ENCODE measurements at regions not wholly inside any gene's neighbourhood (a gene's known extent, or its start where the extent isn't known, plus 50 kb on each side); places are given as distances from the start of the nearest gene placed in this dataset.

GRCh38 chr10:113449006-113449695 is 103.7 kb upstream of the HABP2 start:
- peaks cover 0 to 2% of the 10 kb centered on the region in 2 donors for H3K4me1 ChIP-seq (ENCODE audit: control insufficient read depth in 1 of 2, low read depth in 2 of 2)
- DNase-seq (ENCODE audit: low spot score) (no peak), ATAC-seq (ENCODE audit: insufficient number of reproducible peaks, low FRiP score, low read depth) (no peak)
- H3K27ac ChIP-seq, result no peak overlapping the region
- H3K36me3 ChIP-seq, result no peaks in the 10 kb centered on the region
- no peaks in the 10 kb centered on the region for H3K9me3 ChIP-seq
- no peak overlapping the region for H3K4me3 ChIP-seq
- no peak for TF ChIP-seq CTCF (IDR thresholded peaks at IDR 0.05)
- H3K27me3 ChIP-seq (replicated peaks; ENCODE audit: insufficient read depth), result no peaks in the 10 kb centered on the region

- H3K27me3 ChIP-seq (replicated peaks; ENCODE audit: insufficient read depth), result no peaks in the 10 kb centered on the region
- H3K4me1 ChIP-seq (ENCODE audit: control insufficient read depth in 1 of 2, low read depth in 2 of 2), result peaks cover 0 to 9% of the 10 kb centered on the region in 2 donors
- H3K4me3 ChIP-seq, result no peak overlapping the region
- no peaks in the 10 kb centered on the region for H3K36me3 ChIP-seq
- H3K9me3 ChIP-seq, result no peaks in the 10 kb centered on the region
- ATAC-seq (ENCODE audit: insufficient number of reproducible peaks, low FRiP score, low read depth) (no peak), DNase-seq (ENCODE audit: low spot score) (no peak)
- no peak overlapping the region for H3K27ac ChIP-seq
- TF ChIP-seq CTCF (IDR thresholded peaks at IDR 0.05), result no peak
Measured at GRCh38 chr10:113450046-113450804, 102.6 kb upstream of the HABP2 start.

GRCh38 chr10:113450906-113451305 is 101.9 kb upstream of the HABP2 start:
- peaks cover 0 to 9% of the 10 kb centered on the region in 2 donors for H3K4me1 ChIP-seq (ENCODE audit: control insufficient read depth in 1 of 2, low read depth in 2 of 2)
- ATAC-seq (ENCODE audit: insufficient number of reproducible peaks, low FRiP score, low read depth) (no peak), DNase-seq (ENCODE audit: low spot score) (no peak)
- no peaks in the 10 kb centered on the region for H3K27me3 ChIP-seq (replicated peaks; ENCODE audit: insufficient read depth)
- no peak for TF ChIP-seq CTCF (IDR thresholded peaks at IDR 0.05)
- H3K4me3 ChIP-seq, result no peak overlapping the region
- no peak overlapping the region for H3K27ac ChIP-seq
- H3K36me3 ChIP-seq, result no peaks in the 10 kb centered on the region
- H3K9me3 ChIP-seq, result no peaks in the 10 kb centered on the region

GRCh38 chr10:113452146-113452845 is 100.6 kb upstream of the HABP2 start:
- no peak for ATAC-seq (ENCODE audit: insufficient number of reproducible peaks, low FRiP score, low read depth)
- Histone ChIP-seq H3K4me1 (ENCODE audit: control insufficient read depth in 1 of 2, low read depth in 2 of 2) (peaks cover 0 to 9% of the 10 kb centered on the region in 2 donors), H3K9me3 (no peaks in the 10 kb centered on the region), H3K36me3 (no peaks in the 10 kb centered on the region), H3K4me3 (no peak overlapping the region), H3K27ac (no peak overlapping the region), H3K27me3 (replicated peaks; ENCODE audit: insufficient read depth) (no peaks in the 10 kb centered on the region)
- TF ChIP-seq CTCF (IDR thresholded peaks at IDR 0.05), result no peak
- DNase-seq (ENCODE audit: low spot score), result no peak

GRCh38 chr10:113453351-113453750 is 99.5 kb upstream of the HABP2 start:
- Histone ChIP-seq H3K4me3 (no peak overlapping the region), H3K36me3 (no peaks in the 10 kb centered on the region), H3K9me3 (no peaks in the 10 kb centered on the region), H3K27me3 (replicated peaks; ENCODE audit: insufficient read depth) (no peaks in the 10 kb centered on the region), H3K27ac (no peak overlapping the region), H3K4me1 (ENCODE audit: control insufficient read depth in 1 of 2, low read depth in 2 of 2) (peaks cover 0 to 9% of the 10 kb centered on the region in 2 donors)
- TF ChIP-seq CTCF (IDR thresholded peaks at IDR 0.05), result no peak
- DNase-seq (ENCODE audit: low spot score), result no peak
- no peak for ATAC-seq (ENCODE audit: insufficient number of reproducible peaks, low FRiP score, low read depth)
